Kidney (tissue), 13 donors: ENCODE measurements at regions not wholly inside any gene's neighbourhood (a gene's known extent, or its start where the extent isn't known, plus 50 kb on each side); places are given as distances from the start of the nearest gene placed in this dataset.

Experiments
- DNase-seq, 5 donors: peaks; one replicate each; pipeline ENCODE4 v3.0.0-alpha.2; 2013 to 2020
- FAIRE-seq: peaks from 2 replicates; lab custom pipeline; 2012; peaks lifted over from hg19 to GRCh38; lab: Jason Lieb, UNC
- H3K27ac ChIP-seq, 2 donors: one replicate each; pipeline ENCODE4 v1.7.0; 2013; ENCODE audit warnings: low read depth in 2 of 2, low read length in 2 of 2, inconsistent platforms in 1 of 2
- H3K27me3 ChIP-seq: one replicate; pipeline ENCODE4 v1.7.1; 2013; ENCODE audit warnings: low read length, inconsistent platforms; ENCODE audit not compliant: control insufficient read depth, insufficient read depth
- H3K36me3 ChIP-seq, 3 donors: one replicate each; pipeline versions ENCODE4 v1.7.0 to v1.7.1; 2013; ENCODE audit warnings: low read length in 3 of 3, control low read depth in 1 of 3, inconsistent platforms in 1 of 3; ENCODE audit not compliant: insufficient read depth in 3 of 3, control insufficient read depth in 2 of 3
- H3K4me1 ChIP-seq, 3 donors: one replicate each; pipeline versions ENCODE4 v1.7.0 to v1.7.1; 2013; ENCODE audit warnings: low read length in 3 of 3, inconsistent platforms in 1 of 3, low read depth in 1 of 3; ENCODE audit not compliant: control insufficient read depth in 2 of 3, insufficient read depth in 2 of 3
- H3K4me3 ChIP-seq, 3 donors: one replicate each; pipeline versions ENCODE4 v1.7.0 to v1.8.1; 2013; ENCODE audit warnings: low read length in 3 of 3, control low read depth in 1 of 3, inconsistent platforms in 1 of 3
- H3K9ac ChIP-seq, 3 donors: one replicate each; pipeline versions ENCODE4 v1.7.0 to v1.7.1; 2013; ENCODE audit warnings: low read length in 3 of 3, control low read depth in 1 of 3, inconsistent platforms in 1 of 3
- H3K9me3 ChIP-seq, 3 donors: one replicate each; pipeline versions ENCODE4 v1.7.0 to v1.7.1; 2013; ENCODE audit warnings: low read length in 3 of 3, control low read depth in 1 of 3, inconsistent platforms in 1 of 3; ENCODE audit not compliant: control insufficient read depth in 2 of 3, insufficient read depth in 1 of 3
- intact Hi-C: fragments of 100-400 bp; cut with DNase I; formaldehyde crosslinking; loops from one replicate; pipeline ENCODE4 v1.11.1; 2022
- TF ChIP-seq, protein P1 (sequence below): IDR thresholded peaks from 3 replicates; pipeline ENCODE4 v1.5.1; 2012; ENCODE audit warnings: mild to moderate bottlenecking, moderate library complexity, borderline replicate concordance; ENCODE audit not compliant: insufficient read depth; ENCODE audit errors: extremely low read depth
- donor health status: control.
- donor health status: control.
- donor health status: control.
- donor health status: control.
- donor health status: control.
- donor health status: DM: yes; HTN: yes; CAD: no.
- donor health status: Normal renal cell carcinoma (clear cell type).

- FAIRE-seq (no peak), DNase-seq (no peak)
- intact Hi-C loops = no loop called here
- TF ChIP-seq, protein P1, sequence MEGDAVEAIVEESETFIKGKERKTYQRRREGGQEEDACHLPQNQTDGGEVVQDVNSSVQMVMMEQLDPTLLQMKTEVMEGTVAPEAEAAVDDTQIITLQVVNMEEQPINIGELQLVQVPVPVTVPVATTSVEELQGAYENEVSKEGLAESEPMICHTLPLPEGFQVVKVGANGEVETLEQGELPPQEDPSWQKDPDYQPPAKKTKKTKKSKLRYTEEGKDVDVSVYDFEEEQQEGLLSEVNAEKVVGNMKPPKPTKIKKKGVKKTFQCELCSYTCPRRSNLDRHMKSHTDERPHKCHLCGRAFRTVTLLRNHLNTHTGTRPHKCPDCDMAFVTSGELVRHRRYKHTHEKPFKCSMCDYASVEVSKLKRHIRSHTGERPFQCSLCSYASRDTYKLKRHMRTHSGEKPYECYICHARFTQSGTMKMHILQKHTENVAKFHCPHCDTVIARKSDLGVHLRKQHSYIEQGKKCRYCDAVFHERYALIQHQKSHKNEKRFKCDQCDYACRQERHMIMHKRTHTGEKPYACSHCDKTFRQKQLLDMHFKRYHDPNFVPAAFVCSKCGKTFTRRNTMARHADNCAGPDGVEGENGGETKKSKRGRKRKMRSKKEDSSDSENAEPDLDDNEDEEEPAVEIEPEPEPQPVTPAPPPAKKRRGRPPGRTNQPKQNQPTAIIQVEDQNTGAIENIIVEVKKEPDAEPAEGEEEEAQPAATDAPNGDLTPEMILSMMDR = no peak
- H3K27ac ChIP-seq = no peak overlapping the region
- no peaks in the 10 kb centered on the region for H3K9me3 ChIP-seq
- no peak overlapping the region for H3K9ac ChIP-seq
- no peaks in the 10 kb centered on the region for H3K36me3 ChIP-seq
- H3K4me1 ChIP-seq = peaks cover 0 to 2% (median 0%) of the 10 kb centered on the region in 3 donors
- no peak overlapping the region for H3K4me3 ChIP-seq
- H3K27me3 ChIP-seq = no peaks in the 10 kb centered on the region
These were observed 67.3 kb upstream of the IL6 start for GRCh38 chr7:22659741-22660140.

DNA sequence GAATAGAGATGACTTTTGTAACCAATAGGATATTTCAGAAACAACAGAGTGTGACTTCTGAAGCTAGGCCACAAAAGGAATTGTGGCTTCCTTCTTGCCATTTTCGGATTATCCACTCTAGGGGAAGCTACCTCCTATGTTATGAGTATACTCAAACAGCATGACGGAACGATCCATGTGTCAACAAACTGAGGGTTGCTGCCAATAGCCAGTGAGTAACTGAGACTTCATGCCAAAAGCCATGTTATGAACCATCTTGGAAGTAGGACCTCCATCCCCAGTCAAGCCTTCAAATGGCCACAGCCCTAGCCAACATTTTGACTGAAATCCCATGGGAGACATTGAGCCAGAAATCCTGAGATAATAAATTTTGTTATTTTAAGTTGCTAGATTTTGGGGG lies 69.0 kb upstream of the IL6 start:
- peaks cover 0 to 2% (median 0%) of the 10 kb centered on the region in 3 donors for H3K4me1 ChIP-seq
- no peak overlapping the region for H3K4me3 ChIP-seq
- FAIRE-seq (no peak), DNase-seq (no peak)
- no peak overlapping the region for H3K9ac ChIP-seq
- no peaks in the 10 kb centered on the region for H3K9me3 ChIP-seq
- H3K27me3 ChIP-seq = no peaks in the 10 kb centered on the region
- TF ChIP-seq, protein P1 = no peak
- no peak overlapping the region for H3K27ac ChIP-seq
- intact Hi-C loops = no loop called here
- H3K36me3 ChIP-seq = no peaks in the 10 kb centered on the region

DNA sequence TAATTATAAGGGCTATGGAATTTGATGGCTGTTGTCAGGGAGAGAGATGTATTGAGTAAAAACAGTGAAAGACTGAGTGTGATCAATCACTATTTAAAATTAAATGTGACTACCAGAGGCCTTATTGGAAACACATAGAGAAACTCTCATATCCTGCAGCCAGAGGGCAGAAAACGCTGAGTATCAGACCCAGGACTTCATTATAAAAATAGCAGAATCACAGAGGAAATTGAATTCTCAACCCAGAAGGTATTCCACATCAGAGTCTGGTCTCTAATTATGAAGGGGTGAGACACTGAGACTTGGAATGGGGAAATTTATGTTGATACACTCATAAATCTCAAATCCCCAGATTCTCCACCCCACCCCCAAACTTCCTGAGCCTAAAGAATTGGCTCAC lies 69.5 kb upstream of the IL6 start:
- Histone ChIP-seq H3K27me3 (no peaks in the 10 kb centered on the region), H3K27ac (no peak overlapping the region), H3K4me3 (no peak overlapping the region), H3K9ac (no peak overlapping the region), H3K36me3 (no peaks in the 10 kb centered on the region), H3K9me3 (no peaks in the 10 kb centered on the region), H3K4me1 (peaks cover 0 to 1% (median 0%) of the 10 kb centered on the region in 3 donors)
- intact Hi-C loops = no loop called here
- no peak for DNase-seq
- TF ChIP-seq, protein P1 = no peak
- no peak for FAIRE-seq

GRCh38 chr7:22655781-22656180 lies 71.2 kb upstream of the IL6 start:
- DNase-seq (no peak), FAIRE-seq (no peak)
- H3K4me3 ChIP-seq = no peak overlapping the region
- no peaks in the 10 kb centered on the region for H3K27me3 ChIP-seq
- intact Hi-C loops = no loop called here
- no peak overlapping the region for H3K27ac ChIP-seq
- TF ChIP-seq, protein P1 = no peak
- no peaks in the 10 kb centered on the region for H3K4me1 ChIP-seq
- H3K9ac ChIP-seq = no peak overlapping the region
- no peaks in the 10 kb centered on the region for H3K9me3 ChIP-seq
- no peaks in the 10 kb centered on the region for H3K36me3 ChIP-seq
